ENCODE measurements at regions not wholly inside any gene's neighbourhood (a gene's known extent, or its start where the extent isn't known, plus 50 kb on each side); places are given as distances from the start of the nearest gene placed in this dataset.

DNA sequence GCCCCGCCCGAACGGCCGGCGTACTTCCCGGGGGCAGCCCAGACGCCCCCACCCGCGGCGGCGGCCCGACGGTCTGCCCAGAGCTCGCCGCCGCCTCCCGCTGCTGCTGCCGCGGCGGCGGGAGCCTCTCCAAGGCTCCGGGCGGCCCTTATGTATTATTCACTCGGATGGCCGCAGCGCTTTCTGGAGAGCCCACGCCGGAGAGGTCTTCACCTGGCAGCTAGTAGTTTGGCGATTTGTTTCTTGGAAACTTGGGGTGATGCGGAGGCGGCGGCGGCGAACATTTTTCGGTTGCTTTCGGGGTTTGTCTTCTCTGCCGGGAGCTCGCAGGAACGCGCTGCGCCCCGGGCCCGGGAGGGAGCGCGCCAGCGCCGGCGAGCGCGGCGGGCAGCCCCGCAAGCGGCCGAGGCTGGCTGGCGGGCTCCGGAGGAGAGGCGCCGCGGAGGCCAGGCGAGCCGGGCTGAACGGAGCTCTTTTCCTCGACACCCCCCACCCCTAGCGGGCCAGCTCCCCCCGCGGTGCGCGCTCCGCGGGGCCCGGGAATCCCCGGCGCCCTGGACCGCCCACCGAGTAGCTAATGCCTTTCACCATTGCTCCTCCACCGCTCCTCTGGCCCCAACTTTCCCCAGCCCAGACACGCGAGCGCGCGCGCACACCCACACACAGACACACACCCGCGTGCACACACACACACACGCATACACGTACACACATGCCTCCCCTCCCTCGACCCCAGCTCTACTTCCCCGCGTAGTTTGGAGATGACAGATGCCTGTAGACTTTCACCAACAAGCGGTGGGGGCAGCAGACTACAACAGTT is 113.5 kb downstream of the DHX15 start:
- H3K4me3 ChIP-seq (ENCODE audit: low read length, poor library complexity, severe bottlenecking): no peak overlapping the region
- H4K20me1 ChIP-seq (ENCODE audit: insufficient read depth, low read length, poor library complexity, severe bottlenecking): no peaks in the 10 kb centered on the region
- H3K9me3 ChIP-seq (ENCODE audit: insufficient read depth, low read depth, low read length): no peaks in the 10 kb centered on the region
- H3K79me2 ChIP-seq (ENCODE audit: insufficient read depth, low read length): no peaks in the 10 kb centered on the region
- no peak overlapping the region for H2AFZ ChIP-seq (ENCODE audit: low read length)
- H3F3A ChIP-seq (ENCODE audit: low read depth): no peaks in the 10 kb centered on the region
- H3K4me2 ChIP-seq (ENCODE audit: low read depth, low read length, poor library complexity, severe bottlenecking): no peak overlapping the region
- no peak overlapping the region for H3K9ac ChIP-seq (ENCODE audit: low read depth, low read length, poor library complexity, severe bottlenecking)
- TF ChIP-seq, protein P1, sequence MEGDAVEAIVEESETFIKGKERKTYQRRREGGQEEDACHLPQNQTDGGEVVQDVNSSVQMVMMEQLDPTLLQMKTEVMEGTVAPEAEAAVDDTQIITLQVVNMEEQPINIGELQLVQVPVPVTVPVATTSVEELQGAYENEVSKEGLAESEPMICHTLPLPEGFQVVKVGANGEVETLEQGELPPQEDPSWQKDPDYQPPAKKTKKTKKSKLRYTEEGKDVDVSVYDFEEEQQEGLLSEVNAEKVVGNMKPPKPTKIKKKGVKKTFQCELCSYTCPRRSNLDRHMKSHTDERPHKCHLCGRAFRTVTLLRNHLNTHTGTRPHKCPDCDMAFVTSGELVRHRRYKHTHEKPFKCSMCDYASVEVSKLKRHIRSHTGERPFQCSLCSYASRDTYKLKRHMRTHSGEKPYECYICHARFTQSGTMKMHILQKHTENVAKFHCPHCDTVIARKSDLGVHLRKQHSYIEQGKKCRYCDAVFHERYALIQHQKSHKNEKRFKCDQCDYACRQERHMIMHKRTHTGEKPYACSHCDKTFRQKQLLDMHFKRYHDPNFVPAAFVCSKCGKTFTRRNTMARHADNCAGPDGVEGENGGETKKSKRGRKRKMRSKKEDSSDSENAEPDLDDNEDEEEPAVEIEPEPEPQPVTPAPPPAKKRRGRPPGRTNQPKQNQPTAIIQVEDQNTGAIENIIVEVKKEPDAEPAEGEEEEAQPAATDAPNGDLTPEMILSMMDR (conservative IDR thresholded peaks at IDR 0.05; ENCODE audit: low read length): no peak
- no peak for TF ChIP-seq EZH2phosphoT487 (IDR thresholded peaks at IDR 0.05; ENCODE audit: borderline replicate concordance)
- no peaks in the 10 kb centered on the region for H3K36me3 ChIP-seq (ENCODE audit: insufficient read depth, low read length)
- no peaks in the 10 kb centered on the region for H3K27me3 ChIP-seq (ENCODE audit: insufficient read depth, low read length, poor library complexity, severe bottlenecking)
- H3K4me1 ChIP-seq (ENCODE audit: insufficient read depth, low read length, poor library complexity, severe bottlenecking): peaks cover 10% of the 10 kb centered on the region
- H3K9me2 ChIP-seq (replicated peaks; ENCODE audit: low read depth, low read length): no peaks in the 10 kb centered on the region

DNA sequence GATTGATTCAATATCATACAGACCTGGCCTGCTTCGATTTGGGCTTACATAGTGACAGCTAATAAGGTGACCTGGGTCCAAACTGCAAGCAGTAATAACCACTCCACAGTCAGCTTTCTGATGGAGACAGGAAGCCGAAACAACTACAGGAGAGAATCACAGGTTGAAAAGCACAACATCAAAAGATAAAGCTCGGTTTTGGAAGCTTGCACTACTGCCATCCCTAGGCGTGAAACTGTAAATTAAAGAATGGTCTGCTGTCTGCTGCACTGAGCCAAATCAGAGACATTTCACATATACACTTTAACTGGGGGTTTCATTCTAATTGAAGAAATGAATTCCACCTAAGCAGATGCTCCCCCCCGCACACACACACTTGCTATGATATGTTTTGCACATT is 116.3 kb downstream of the DHX15 start:
- Histone ChIP-seq H3K36me3 (ENCODE audit: insufficient read depth, low read length) (no peaks in the 10 kb centered on the region), H3K4me1 (ENCODE audit: insufficient read depth, low read length, poor library complexity, severe bottlenecking) (no peaks in the 10 kb centered on the region), H4K20me1 (ENCODE audit: insufficient read depth, low read length, poor library complexity, severe bottlenecking) (no peaks in the 10 kb centered on the region), H3K4me3 (ENCODE audit: low read length, poor library complexity, severe bottlenecking) (no peak overlapping the region), H3K4me2 (ENCODE audit: low read depth, low read length, poor library complexity, severe bottlenecking) (no peak overlapping the region), H3K9ac (ENCODE audit: low read depth, low read length, poor library complexity, severe bottlenecking) (no peak overlapping the region), H2AFZ (ENCODE audit: low read length) (no peak overlapping the region), H3K9me3 (ENCODE audit: insufficient read depth, low read depth, low read length) (no peaks in the 10 kb centered on the region), H3K9me2 (replicated peaks; ENCODE audit: low read depth, low read length) (no peaks in the 10 kb centered on the region), H3K79me2 (ENCODE audit: insufficient read depth, low read length) (no peaks in the 10 kb centered on the region), H3K27me3 (ENCODE audit: insufficient read depth, low read length, poor library complexity, severe bottlenecking) (no peaks in the 10 kb centered on the region), H3F3A (ENCODE audit: low read depth) (no peaks in the 10 kb centered on the region)
- no peak for TF ChIP-seq EZH2phosphoT487 (IDR thresholded peaks at IDR 0.05; ENCODE audit: borderline replicate concordance)
- TF ChIP-seq, protein P1 (conservative IDR thresholded peaks at IDR 0.05; ENCODE audit: low read length): no peak

DNA sequence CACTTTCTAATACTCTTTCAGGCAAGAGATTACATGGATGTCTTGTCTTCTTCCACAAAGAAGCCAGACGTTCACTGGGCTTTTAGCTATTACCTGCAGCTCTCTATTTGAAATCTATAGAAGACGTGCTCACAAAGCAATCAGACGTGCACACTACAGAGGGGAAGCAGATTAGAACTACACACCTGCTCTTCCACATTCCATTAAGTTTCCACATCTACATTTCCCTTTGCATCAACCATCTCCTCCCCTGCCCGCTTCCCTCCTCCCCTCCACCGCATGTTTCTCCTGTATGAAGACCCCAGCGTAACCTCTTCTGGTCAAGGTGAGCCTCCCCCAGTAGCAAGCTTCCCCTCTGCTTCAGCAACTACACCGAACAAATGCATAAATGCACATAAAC is 119.8 kb downstream of the DHX15 start:
- Histone ChIP-seq H4K20me1 (ENCODE audit: insufficient read depth, low read length, poor library complexity, severe bottlenecking) (no peaks in the 10 kb centered on the region), H3K9me3 (ENCODE audit: insufficient read depth, low read depth, low read length) (no peaks in the 10 kb centered on the region), H3K4me2 (ENCODE audit: low read depth, low read length, poor library complexity, severe bottlenecking) (no peak overlapping the region), H3K4me1 (ENCODE audit: insufficient read depth, low read length, poor library complexity, severe bottlenecking) (no peaks in the 10 kb centered on the region), H3K36me3 (ENCODE audit: insufficient read depth, low read length) (no peaks in the 10 kb centered on the region), H3K4me3 (ENCODE audit: low read length, poor library complexity, severe bottlenecking) (no peak overlapping the region), H2AFZ (ENCODE audit: low read length) (no peak overlapping the region), H3K9ac (ENCODE audit: low read depth, low read length, poor library complexity, severe bottlenecking) (no peak overlapping the region), H3K79me2 (ENCODE audit: insufficient read depth, low read length) (no peaks in the 10 kb centered on the region), H3K9me2 (replicated peaks; ENCODE audit: low read depth, low read length) (no peaks in the 10 kb centered on the region), H3K27me3 (ENCODE audit: insufficient read depth, low read length, poor library complexity, severe bottlenecking) (no peaks in the 10 kb centered on the region), H3F3A (ENCODE audit: low read depth) (no peaks in the 10 kb centered on the region)
- TF ChIP-seq EZH2phosphoT487 (IDR thresholded peaks at IDR 0.05; ENCODE audit: borderline replicate concordance): no peak
- TF ChIP-seq, protein P1 (conservative IDR thresholded peaks at IDR 0.05; ENCODE audit: low read length): no peak
